Posterior vena cava (tissue), 2 donors: ENCODE measurements at regions not wholly inside any gene's neighbourhood (a gene's known extent, or its start where the extent isn't known, plus 50 kb on each side); places are given as distances from the start of the nearest gene placed in this dataset.

Source experiments
- DNase-seq: peaks from one replicate; pipeline ENCODE4 v3.0.0-alpha.2; 2020; ENCODE audit warnings: low spot score
- intact Hi-C, 2 donors: fragments of 100-400 bp; cut with DNase I; formaldehyde crosslinking; loops; one replicate each; pipeline versions ENCODE4 v1.14.1 to v1.14.2; 2022 to 2023
- donor health status: DM: yes; HTN: yes; CAD: no.
- donor health status: DM: yes; HTN: yes; CAD: no.

GRCh38 chrX:40465735-40466551, 114.8 kb upstream of the ATP6AP2 start:
- no peak for DNase-seq
- intact Hi-C loops: no loop called here

GRCh38 chrX:40462795-40463194, 118.0 kb upstream of the ATP6AP2 start:
- no peak for DNase-seq
- intact Hi-C loops: no loop called here

GRCh38 chrX:40460926-40461325, 119.8 kb upstream of the ATP6AP2 start:
- DNase-seq: no peak
- intact Hi-C loops: no loop called here

GRCh38 chrX:40459571-40460158, 121.1 kb upstream of the ATP6AP2 start:
- intact Hi-C loops: no loop called here
- no peak for DNase-seq

GRCh38 chrX:40457406-40457805, 123.4 kb upstream of the ATP6AP2 start:
- DNase-seq: no peak
- intact Hi-C loops: no loop called here

GRCh38 chrX:40452031-40452430, 128.7 kb upstream of the ATP6AP2 start:
- intact Hi-C loops: no loop called here
- no peak for DNase-seq

- DNase-seq: no peak
- intact Hi-C loops: no loop called here
Observed at GRCh38 chrX:40449956-40450706, 130.6 kb upstream of the ATP6AP2 start.

- no peak for DNase-seq
- intact Hi-C loops: no loop called here
Observed at GRCh38 chrX:40449396-40449795, 131.4 kb upstream of the ATP6AP2 start.

- intact Hi-C loops: no loop called here
- no peak for DNase-seq
Observed at GRCh38 chrX:40448793-40449192, 132.0 kb upstream of the ATP6AP2 start.

GRCh38 chrX:40446921-40447320, 133.8 kb upstream of the ATP6AP2 start:
- no peak for DNase-seq
- intact Hi-C loops: no loop called here

GRCh38 chrX:40445691-40446090, 135.1 kb upstream of the ATP6AP2 start:
- DNase-seq: no peak
- intact Hi-C loops: no loop called here

GRCh38 chrX:40444798-40445496, 135.8 kb upstream of the ATP6AP2 start:
- no peak for DNase-seq
- intact Hi-C loops: no loop called here

GRCh38 chrX:40444133-40444532, 136.6 kb upstream of the ATP6AP2 start:
- intact Hi-C loops: no loop called here
- DNase-seq: no peak

- no peak for DNase-seq
- intact Hi-C loops: no loop called here
Observed at GRCh38 chrX:40440866-40441265, 139.9 kb upstream of the ATP6AP2 start.

- no peak for DNase-seq
- intact Hi-C loops: no loop called here
Observed at GRCh38 chrX:40439625-40440532, 140.9 kb upstream of the ATP6AP2 start.

GRCh38 chrX:40437348-40437747, 143.4 kb upstream of the ATP6AP2 start:
- intact Hi-C loops: no loop called here
- DNase-seq: no peak

- DNase-seq: no peak
- intact Hi-C loops: no loop called here
Observed at GRCh38 chrX:40434947-40435346, 145.8 kb upstream of the ATP6AP2 start.

GRCh38 chrX:40434443-40434842, 146.3 kb upstream of the ATP6AP2 start:
- intact Hi-C loops: no loop called here
- no peak for DNase-seq

- DNase-seq: no peak
- intact Hi-C loops: no loop called here
Observed at GRCh38 chrX:40433160-40433559, 147.6 kb upstream of the ATP6AP2 start.
